ENCODE measurements at regions not wholly inside any gene's neighbourhood (a gene's known extent, or its start where the extent isn't known, plus 50 kb on each side); places are given as distances from the start of the nearest gene placed in this dataset.

GRCh38 chr4:8796096-8796495, 75.5 kb downstream of the HMX1 start:
- no peak overlapping the region for H3K27ac ChIP-seq
- no peak for TF ChIP-seq CTCF (IDR thresholded peaks at IDR 0.05; ENCODE audit: low read depth, low read length)
- no peaks in the 10 kb centered on the region for H3K36me3 ChIP-seq
- H3K4me3 ChIP-seq (ENCODE audit: low read depth, low read length): no peak overlapping the region
- H3K9me3 ChIP-seq (ENCODE audit: severe bottlenecking): no peaks in the 10 kb centered on the region
- no peaks in the 10 kb centered on the region for H3K27me3 ChIP-seq (ENCODE audit: insufficient read depth, low read depth, severe bottlenecking)
- DNase-seq: no peak

DNA sequence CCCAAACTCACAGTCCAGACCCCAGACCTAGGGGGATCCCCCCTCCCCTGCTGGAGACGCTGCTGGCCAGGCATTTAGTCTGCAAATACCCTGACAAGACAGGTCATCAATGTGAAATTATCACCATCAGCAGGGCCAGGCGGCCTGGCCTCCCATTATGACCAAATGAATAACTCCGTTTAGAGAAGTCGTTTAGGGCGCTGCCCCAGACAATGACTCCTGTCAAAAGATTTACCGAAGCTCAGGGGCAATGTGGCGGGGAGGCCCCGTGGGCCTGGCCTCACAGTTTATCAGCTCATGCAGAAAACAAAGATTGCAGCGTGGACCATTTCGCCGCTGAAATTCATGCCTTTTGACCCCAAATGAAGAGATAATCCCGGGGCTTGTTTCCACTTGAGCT, 76.5 kb downstream of the HMX1 start:
- no peak for TF ChIP-seq CTCF (IDR thresholded peaks at IDR 0.05; ENCODE audit: low read depth, low read length)
- no peaks in the 10 kb centered on the region for H3K36me3 ChIP-seq
- no peak overlapping the region for H3K27ac ChIP-seq
- no peak overlapping the region for H3K4me3 ChIP-seq (ENCODE audit: low read depth, low read length)
- H3K27me3 ChIP-seq (ENCODE audit: insufficient read depth, low read depth, severe bottlenecking): no peaks in the 10 kb centered on the region
- H3K9me3 ChIP-seq (ENCODE audit: severe bottlenecking): no peaks in the 10 kb centered on the region
- DNase-seq: no peak

DNA sequence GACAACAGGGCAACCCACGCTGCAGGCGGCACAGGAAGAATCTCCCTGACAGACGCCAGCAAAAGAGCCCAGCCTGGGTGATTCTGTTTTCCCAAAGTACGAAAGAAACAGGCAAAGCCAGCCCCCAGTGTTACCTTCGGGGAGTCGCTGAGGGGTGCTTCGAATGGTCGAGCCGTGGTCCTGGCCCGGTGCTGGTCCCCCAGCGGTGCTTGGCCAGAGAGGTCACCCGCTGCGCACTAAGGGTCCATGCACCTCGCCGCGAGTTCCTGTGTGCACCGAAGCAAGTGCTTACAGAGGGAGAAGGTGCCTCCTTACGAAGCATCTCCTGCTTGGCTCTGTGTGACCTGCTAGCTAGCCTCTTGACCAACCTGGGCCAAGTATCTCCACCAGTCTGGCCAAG, 77.1 kb downstream of the HMX1 start:
- no peak for TF ChIP-seq CTCF (IDR thresholded peaks at IDR 0.05; ENCODE audit: low read depth, low read length)
- H3K27me3 ChIP-seq (ENCODE audit: insufficient read depth, low read depth, severe bottlenecking): no peaks in the 10 kb centered on the region
- DNase-seq: no peak
- no peaks in the 10 kb centered on the region for H3K36me3 ChIP-seq
- H3K9me3 ChIP-seq (ENCODE audit: severe bottlenecking): no peaks in the 10 kb centered on the region
- no peak overlapping the region for H3K4me3 ChIP-seq (ENCODE audit: low read depth, low read length)
- no peak overlapping the region for H3K27ac ChIP-seq

GRCh38 chr4:8793571-8794160, 78.0 kb downstream of the HMX1 start:
- no peaks in the 10 kb centered on the region for H3K9me3 ChIP-seq (ENCODE audit: severe bottlenecking)
- DNase-seq: no peak
- no peaks in the 10 kb centered on the region for H3K36me3 ChIP-seq
- no peak overlapping the region for H3K4me3 ChIP-seq (ENCODE audit: low read depth, low read length)
- H3K27ac ChIP-seq: no peak overlapping the region
- no peak for TF ChIP-seq CTCF (IDR thresholded peaks at IDR 0.05; ENCODE audit: low read depth, low read length)
- no peaks in the 10 kb centered on the region for H3K27me3 ChIP-seq (ENCODE audit: insufficient read depth, low read depth, severe bottlenecking)

GRCh38 chr4:8792491-8792890, 79.1 kb downstream of the HMX1 start:
- no peak for DNase-seq
- Histone ChIP-seq H3K9me3 (ENCODE audit: severe bottlenecking) (no peaks in the 10 kb centered on the region), H3K27me3 (ENCODE audit: insufficient read depth, low read depth, severe bottlenecking) (no peaks in the 10 kb centered on the region), H3K4me3 (ENCODE audit: low read depth, low read length) (no peak overlapping the region), H3K27ac (no peak overlapping the region), H3K36me3 (no peaks in the 10 kb centered on the region)
- TF ChIP-seq CTCF (IDR thresholded peaks at IDR 0.05; ENCODE audit: low read depth, low read length): no peak

- H3K36me3 ChIP-seq: no peaks in the 10 kb centered on the region
- H3K27me3 ChIP-seq (ENCODE audit: insufficient read depth, low read depth, severe bottlenecking): no peaks in the 10 kb centered on the region
Observed at GRCh38 chr4:8791609-8792008, 80.0 kb downstream of the HMX1 start.

More at GRCh38 chr4:8791609-8792008, 80.0 kb downstream of the HMX1 start:
- TF ChIP-seq CTCF (IDR thresholded peaks at IDR 0.05; ENCODE audit: low read depth, low read length): no peak
- Histone ChIP-seq H3K4me3 (ENCODE audit: low read depth, low read length) (no peak overlapping the region), H3K9me3 (ENCODE audit: severe bottlenecking) (no peaks in the 10 kb centered on the region), H3K27ac (no peak overlapping the region)
- DNase-seq: no peak

All from WERI-Rb-1 (cell line).